ENCODE measurements at regions not wholly inside any gene's neighbourhood (a gene's known extent, or its start where the extent isn't known, plus 50 kb on each side); places are given as distances from the start of the nearest gene placed in this dataset.

DNA sequence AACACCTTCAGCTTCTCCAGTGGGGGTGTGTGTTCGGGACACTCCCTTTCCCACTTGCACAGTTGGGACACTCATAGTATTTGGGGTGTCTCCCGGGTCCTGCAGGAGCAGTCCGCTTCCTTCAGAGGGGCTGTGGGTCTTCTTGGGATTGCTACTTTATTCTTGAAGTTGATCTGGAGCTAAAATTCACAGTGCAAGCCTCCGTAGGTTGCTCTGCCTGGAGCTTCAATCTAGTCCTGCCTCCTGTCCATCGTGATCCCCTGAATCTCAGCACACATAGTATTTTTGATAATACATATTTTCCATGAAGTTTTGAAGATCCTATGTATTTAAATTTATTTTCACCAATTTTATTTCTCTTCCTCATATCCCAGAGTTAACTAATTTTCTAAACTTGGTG lies 902.1 kb downstream of the LTN1 start:
- BruUV-seq (replicated peaks): no TSS peak

DNA sequence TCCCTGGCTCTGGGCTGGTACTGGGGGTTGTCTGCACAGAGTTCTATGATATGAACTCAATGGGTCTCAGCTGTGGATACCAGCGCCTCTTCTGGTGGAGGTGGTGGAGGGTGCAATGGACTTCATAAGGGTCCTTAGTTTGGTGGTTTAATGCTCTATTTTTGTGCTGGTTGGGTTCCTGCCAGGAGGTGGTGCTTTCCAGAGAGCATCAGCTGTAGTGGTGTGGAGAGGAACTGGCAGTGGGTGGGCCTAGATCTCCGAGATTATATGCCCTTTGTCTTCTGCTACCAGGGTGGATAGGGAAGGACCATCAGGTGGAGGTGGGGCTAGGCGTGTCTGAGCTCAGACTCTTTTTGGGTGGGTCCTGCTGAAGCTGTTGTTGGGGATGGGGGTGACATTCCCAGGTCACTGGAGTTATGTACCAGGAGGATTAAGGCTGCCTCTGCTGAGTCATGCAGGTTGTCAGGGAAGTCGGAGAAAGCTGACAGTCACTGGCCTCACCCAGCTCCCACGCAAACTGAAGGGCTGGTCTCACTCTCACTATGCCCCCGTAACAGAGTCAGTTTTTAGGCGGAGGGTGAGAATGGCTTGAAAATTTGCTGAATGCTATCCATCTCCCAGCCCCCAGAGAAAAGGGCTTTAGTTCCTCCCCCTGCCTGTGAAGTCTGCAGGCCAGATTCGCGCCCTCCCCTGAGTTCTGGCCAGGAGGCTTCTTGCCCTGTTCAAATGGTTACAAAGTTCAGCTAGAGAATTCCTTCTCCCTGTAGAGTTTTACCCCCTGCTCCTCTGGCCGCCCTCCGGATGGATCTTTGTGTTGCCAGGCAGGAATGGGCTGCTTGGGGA lies 902.9 kb downstream of the LTN1 start:
- intact Hi-C loops (cut with micrococcal nuclease; ENCODE audit: unreplicated experiment): no loop called here
- Histone ChIP-seq H3K27me3 (replicated peaks; ENCODE audit: insufficient read depth, low read depth, low read length, poor library complexity) (no peaks in the 10 kb centered on the region), H3K4me1 (ENCODE audit: insufficient read depth, low read length, poor library complexity, severe bottlenecking) (no peaks in the 10 kb centered on the region), H3K36me3 (ENCODE audit: insufficient read depth, low read length, poor library complexity, severe bottlenecking) (no peaks in the 10 kb centered on the region), H3K27ac (ENCODE audit: low read depth, low read length, poor library complexity, severe bottlenecking) (no peak overlapping the region), H3K4me3 (ENCODE audit: low read depth, low read length, poor library complexity, severe bottlenecking) (no peak overlapping the region), H3K9me3 (ENCODE audit: low read depth, low read length, poor library complexity, severe bottlenecking) (no peaks in the 10 kb centered on the region)
- CTCF ChIA-PET: no interaction called here
- DNase-seq (ENCODE audit: low spot score): no peak
- BruUV-seq (replicated peaks): no TSS peak
- TF ChIP-seq, protein P1, sequence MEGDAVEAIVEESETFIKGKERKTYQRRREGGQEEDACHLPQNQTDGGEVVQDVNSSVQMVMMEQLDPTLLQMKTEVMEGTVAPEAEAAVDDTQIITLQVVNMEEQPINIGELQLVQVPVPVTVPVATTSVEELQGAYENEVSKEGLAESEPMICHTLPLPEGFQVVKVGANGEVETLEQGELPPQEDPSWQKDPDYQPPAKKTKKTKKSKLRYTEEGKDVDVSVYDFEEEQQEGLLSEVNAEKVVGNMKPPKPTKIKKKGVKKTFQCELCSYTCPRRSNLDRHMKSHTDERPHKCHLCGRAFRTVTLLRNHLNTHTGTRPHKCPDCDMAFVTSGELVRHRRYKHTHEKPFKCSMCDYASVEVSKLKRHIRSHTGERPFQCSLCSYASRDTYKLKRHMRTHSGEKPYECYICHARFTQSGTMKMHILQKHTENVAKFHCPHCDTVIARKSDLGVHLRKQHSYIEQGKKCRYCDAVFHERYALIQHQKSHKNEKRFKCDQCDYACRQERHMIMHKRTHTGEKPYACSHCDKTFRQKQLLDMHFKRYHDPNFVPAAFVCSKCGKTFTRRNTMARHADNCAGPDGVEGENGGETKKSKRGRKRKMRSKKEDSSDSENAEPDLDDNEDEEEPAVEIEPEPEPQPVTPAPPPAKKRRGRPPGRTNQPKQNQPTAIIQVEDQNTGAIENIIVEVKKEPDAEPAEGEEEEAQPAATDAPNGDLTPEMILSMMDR (conservative IDR thresholded peaks at IDR 0.05; ENCODE audit: low read depth, low read length): no peak
- no peak for TF ChIP-seq EZH2 (IDR thresholded peaks at IDR 0.05; ENCODE audit: borderline replicate concordance, low read depth, low read length, poor library complexity, severe bottlenecking)
- POLR2A ChIA-PET (ENCODE audit: low non-redundant PET): no interaction called here

More for the DNA sequence above, 902.1 kb downstream of the LTN1 start:
- no peaks in the 10 kb centered on the region for H3K9me3 ChIP-seq (ENCODE audit: low read depth, low read length, poor library complexity, severe bottlenecking)
- no peaks in the 10 kb centered on the region for H3K27me3 ChIP-seq (replicated peaks; ENCODE audit: insufficient read depth, low read depth, low read length, poor library complexity)
- intact Hi-C loops (cut with micrococcal nuclease; ENCODE audit: unreplicated experiment): no loop called here
- TF ChIP-seq, protein P1 (conservative IDR thresholded peaks at IDR 0.05; ENCODE audit: low read depth, low read length): no peak
- TF ChIP-seq EZH2 (IDR thresholded peaks at IDR 0.05; ENCODE audit: borderline replicate concordance, low read depth, low read length, poor library complexity, severe bottlenecking): no peak
- no peak overlapping the region for H3K4me3 ChIP-seq (ENCODE audit: low read depth, low read length, poor library complexity, severe bottlenecking)
- no peaks in the 10 kb centered on the region for H3K36me3 ChIP-seq (ENCODE audit: insufficient read depth, low read length, poor library complexity, severe bottlenecking)
- no peaks in the 10 kb centered on the region for H3K4me1 ChIP-seq (ENCODE audit: insufficient read depth, low read length, poor library complexity, severe bottlenecking)
- CTCF ChIA-PET: no interaction called here
- H3K27ac ChIP-seq (ENCODE audit: low read depth, low read length, poor library complexity, severe bottlenecking): no peak overlapping the region
- no peak for DNase-seq (ENCODE audit: low spot score)
- POLR2A ChIA-PET (ENCODE audit: low non-redundant PET): no interaction called here

DNA sequence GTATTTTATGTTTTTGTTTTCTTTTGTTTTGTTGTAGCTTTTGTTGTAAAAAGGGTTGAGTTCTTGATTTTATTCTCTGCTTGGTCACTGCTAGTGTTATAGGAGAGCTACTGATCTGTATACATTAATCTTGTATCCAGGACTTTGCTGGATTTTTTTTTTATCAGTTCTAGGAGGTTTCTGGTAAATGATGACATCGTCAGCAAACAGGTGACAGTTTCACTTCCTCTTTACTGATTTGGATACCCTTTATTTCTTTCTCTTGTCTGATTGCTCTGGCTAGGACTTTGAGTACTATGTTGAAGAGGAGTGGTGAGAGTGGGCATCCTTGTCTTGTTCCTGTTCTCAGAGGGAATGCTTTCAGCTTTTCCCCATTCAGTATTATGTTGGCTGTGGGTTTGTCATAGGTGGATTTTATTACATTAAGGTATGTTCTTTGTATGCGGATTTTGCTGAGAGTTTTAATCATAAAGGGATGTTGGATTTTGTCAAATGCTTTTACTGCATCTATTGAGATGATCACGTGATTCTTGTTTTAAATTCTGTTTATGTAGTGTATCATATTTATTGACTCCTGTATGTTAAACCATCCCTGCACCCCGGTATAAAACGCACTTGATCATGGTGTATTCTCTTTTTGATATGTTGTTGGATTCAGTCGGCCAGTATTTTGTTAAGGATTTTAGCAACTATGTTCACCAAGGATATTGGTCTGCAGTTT lies 905.7 kb downstream of the LTN1 start:
- Histone ChIP-seq H3K4me1 (ENCODE audit: insufficient read depth, low read length, poor library complexity, severe bottlenecking) (no peaks in the 10 kb centered on the region), H3K27me3 (replicated peaks; ENCODE audit: insufficient read depth, low read depth, low read length, poor library complexity) (no peaks in the 10 kb centered on the region), H3K9me3 (ENCODE audit: low read depth, low read length, poor library complexity, severe bottlenecking) (no peaks in the 10 kb centered on the region), H3K27ac (ENCODE audit: low read depth, low read length, poor library complexity, severe bottlenecking) (no peak overlapping the region), H3K4me3 (ENCODE audit: low read depth, low read length, poor library complexity, severe bottlenecking) (no peak overlapping the region), H3K36me3 (ENCODE audit: insufficient read depth, low read length, poor library complexity, severe bottlenecking) (no peaks in the 10 kb centered on the region)
- CTCF ChIA-PET: no interaction called here
- TF ChIP-seq, protein P1 (conservative IDR thresholded peaks at IDR 0.05; ENCODE audit: low read depth, low read length): no peak
- no peak for TF ChIP-seq EZH2 (IDR thresholded peaks at IDR 0.05; ENCODE audit: borderline replicate concordance, low read depth, low read length, poor library complexity, severe bottlenecking)
- intact Hi-C loops (cut with micrococcal nuclease; ENCODE audit: unreplicated experiment): no loop called here
- POLR2A ChIA-PET (ENCODE audit: low non-redundant PET): no interaction called here
- no peak for DNase-seq (ENCODE audit: low spot score)
- no TSS peak for BruUV-seq (replicated peaks)

Data from A673 (cell line).